Activated CD4-positive, alpha-beta T cell treated with anti-CD3 and anti-CD28 coated beads, Interleukin-2, amount 10 ng/mL, durations not matched to agents 24 days and 14 days (primary cell): ENCODE measurements at regions not wholly inside any gene's neighbourhood (a gene's known extent, or its start where the extent isn't known, plus 50 kb on each side); places are given as distances from the start of the nearest gene placed in this dataset.

Experiments used
- DNase-seq: peaks from one replicate; pipeline ENCODE4 v3.0.0; 2022
- H3K27ac Mint-ChIP-seq: one replicate; pipeline ENCODE4 v1.8.0; 2022; ENCODE audit warnings: mild to moderate bottlenecking, mixed read lengths
- H3K27me3 Mint-ChIP-seq: one replicate; pipeline ENCODE4 v1.8.0; 2022; ENCODE audit warnings: mixed read lengths
- H3K36me3 Mint-ChIP-seq: one replicate; pipeline ENCODE4 v1.8.0; 2022; ENCODE audit warnings: low read depth, mild to moderate bottlenecking, mixed read lengths
- H3K4me1 Mint-ChIP-seq: one replicate; pipeline ENCODE4 v1.8.0; 2021; ENCODE audit warnings: mixed read lengths
- H3K4me3 Mint-ChIP-seq: one replicate; pipeline ENCODE4 v1.8.0; 2022; ENCODE audit warnings: mild to moderate bottlenecking, moderate library complexity, mixed read lengths
- H3K9me3 Mint-ChIP-seq: one replicate; pipeline ENCODE4 v1.8.0; 2021; ENCODE audit warnings: mixed read lengths
- intact Hi-C: fragments of 100-400 bp; cut with micrococcal nuclease; formaldehyde crosslinking; loops from one replicate; pipeline ENCODE4 v1.15.1; 2023

- H3K4me1 Mint-ChIP-seq: no peaks in the 10 kb centered on the region
- H3K4me3 Mint-ChIP-seq: no peak overlapping the region
- no peaks in the 10 kb centered on the region for H3K36me3 Mint-ChIP-seq
These were observed 1019.3 kb upstream of the ADGRB3 start for GRCh38 chr6:67615796-67616195.

GRCh38 chr6:67608099-67608749 is 1026.9 kb upstream of the ADGRB3 start:
- H3K27me3 Mint-ChIP-seq: no peaks in the 10 kb centered on the region
- H3K4me1 Mint-ChIP-seq: no peaks in the 10 kb centered on the region
- no peak overlapping the region for H3K27ac Mint-ChIP-seq
- no peaks in the 10 kb centered on the region for H3K9me3 Mint-ChIP-seq
- DNase-seq: no peak
- no peak overlapping the region for H3K4me3 Mint-ChIP-seq
- intact Hi-C loops: no loop called here
- no peaks in the 10 kb centered on the region for H3K36me3 Mint-ChIP-seq

More at GRCh38 chr6:67615796-67616195, 1019.3 kb upstream of the ADGRB3 start:
- no peaks in the 10 kb centered on the region for H3K9me3 Mint-ChIP-seq
- no peaks in the 10 kb centered on the region for H3K27me3 Mint-ChIP-seq
- H3K27ac Mint-ChIP-seq: no peak overlapping the region
- intact Hi-C loops: no loop called here
- no peak for DNase-seq

- no peaks in the 10 kb centered on the region for H3K9me3 Mint-ChIP-seq
- no peak for DNase-seq
- H3K4me1 Mint-ChIP-seq: no peaks in the 10 kb centered on the region
- intact Hi-C loops: no loop called here
- H3K4me3 Mint-ChIP-seq: no peak overlapping the region
- H3K27me3 Mint-ChIP-seq: no peaks in the 10 kb centered on the region
- H3K36me3 Mint-ChIP-seq: no peaks in the 10 kb centered on the region
- no peak overlapping the region for H3K27ac Mint-ChIP-seq
These were observed 1027.9 kb upstream of the ADGRB3 start for GRCh38 chr6:67606906-67607828.

GRCh38 chr6:67594366-67594765 is 1040.7 kb upstream of the ADGRB3 start:
- intact Hi-C loops: no loop called here
- no peaks in the 10 kb centered on the region for H3K9me3 Mint-ChIP-seq
- no peak overlapping the region for H3K4me3 Mint-ChIP-seq
- DNase-seq: no peak
- no peaks in the 10 kb centered on the region for H3K36me3 Mint-ChIP-seq
- H3K4me1 Mint-ChIP-seq: no peaks in the 10 kb centered on the region
- no peak overlapping the region for H3K27ac Mint-ChIP-seq
- H3K27me3 Mint-ChIP-seq: no peaks in the 10 kb centered on the region

- Mint-ChIP-seq H3K4me3 (no peak overlapping the region), H3K27ac (no peak overlapping the region), H3K27me3 (no peaks in the 10 kb centered on the region), H3K4me1 (no peaks in the 10 kb centered on the region), H3K36me3 (no peaks in the 10 kb centered on the region), H3K9me3 (no peaks in the 10 kb centered on the region)
- DNase-seq: no peak
- intact Hi-C loops: no loop called here
These were observed 1041.8 kb upstream of the ADGRB3 start for GRCh38 chr6:67593247-67593646.

GRCh38 chr6:67591910-67592309 is 1043.2 kb upstream of the ADGRB3 start:
- no peaks in the 10 kb centered on the region for H3K9me3 Mint-ChIP-seq
- H3K4me3 Mint-ChIP-seq: no peak overlapping the region
- H3K27me3 Mint-ChIP-seq: no peaks in the 10 kb centered on the region
- H3K4me1 Mint-ChIP-seq: no peaks in the 10 kb centered on the region
- no peak overlapping the region for H3K27ac Mint-ChIP-seq
- intact Hi-C loops: no loop called here
- no peaks in the 10 kb centered on the region for H3K36me3 Mint-ChIP-seq
- no peak for DNase-seq

GRCh38 chr6:67567842-67568241 is 1067.2 kb upstream of the ADGRB3 start:
- H3K27me3 Mint-ChIP-seq: no peaks in the 10 kb centered on the region
- H3K4me3 Mint-ChIP-seq: no peak overlapping the region
- no peaks in the 10 kb centered on the region for H3K4me1 Mint-ChIP-seq
- DNase-seq: no peak
- no peaks in the 10 kb centered on the region for H3K36me3 Mint-ChIP-seq
- H3K9me3 Mint-ChIP-seq: no peaks in the 10 kb centered on the region
- intact Hi-C loops: no loop called here
- H3K27ac Mint-ChIP-seq: no peak overlapping the region

- no peaks in the 10 kb centered on the region for H3K27me3 Mint-ChIP-seq
- intact Hi-C loops: no loop called here
- peaks cover 3% of the 10 kb centered on the region for H3K9me3 Mint-ChIP-seq
- DNase-seq: no peak
- no peak overlapping the region for H3K4me3 Mint-ChIP-seq
- H3K4me1 Mint-ChIP-seq: no peaks in the 10 kb centered on the region
- no peaks in the 10 kb centered on the region for H3K36me3 Mint-ChIP-seq
- H3K27ac Mint-ChIP-seq: no peak overlapping the region
These were observed 1071.4 kb upstream of the ADGRB3 start for GRCh38 chr6:67563671-67564070.

- Mint-ChIP-seq H3K4me3 (no peak overlapping the region), H3K9me3 (peaks cover 3% of the 10 kb centered on the region), H3K27me3 (no peaks in the 10 kb centered on the region), H3K4me1 (no peaks in the 10 kb centered on the region), H3K36me3 (no peaks in the 10 kb centered on the region), H3K27ac (no peak overlapping the region)
- DNase-seq: no peak
- intact Hi-C loops: no loop called here
These were observed 1075.0 kb upstream of the ADGRB3 start for GRCh38 chr6:67560068-67560467.

GRCh38 chr6:67558985-67559384 is 1076.1 kb upstream of the ADGRB3 start:
- Mint-ChIP-seq H3K4me3 (no peak overlapping the region), H3K9me3 (peaks cover 3% of the 10 kb centered on the region), H3K36me3 (no peaks in the 10 kb centered on the region), H3K27ac (no peak overlapping the region), H3K4me1 (no peaks in the 10 kb centered on the region), H3K27me3 (no peaks in the 10 kb centered on the region)
- no peak for DNase-seq
- intact Hi-C loops: no loop called here

- H3K4me3 Mint-ChIP-seq: no peak overlapping the region
- intact Hi-C loops: no loop called here
- no peak overlapping the region for H3K27ac Mint-ChIP-seq
- H3K4me1 Mint-ChIP-seq: no peaks in the 10 kb centered on the region
- no peaks in the 10 kb centered on the region for H3K36me3 Mint-ChIP-seq
- no peak for DNase-seq
- no peaks in the 10 kb centered on the region for H3K9me3 Mint-ChIP-seq
- no peaks in the 10 kb centered on the region for H3K27me3 Mint-ChIP-seq
These were observed 1090.1 kb upstream of the ADGRB3 start for GRCh38 chr6:67544851-67545452.

- Mint-ChIP-seq H3K27ac (no peak overlapping the region), H3K9me3 (no peaks in the 10 kb centered on the region), H3K36me3 (no peaks in the 10 kb centered on the region), H3K27me3 (no peaks in the 10 kb centered on the region), H3K4me3 (no peak overlapping the region), H3K4me1 (no peaks in the 10 kb centered on the region)
- intact Hi-C loops: no loop called here
- no peak for DNase-seq
These were observed 1093.5 kb upstream of the ADGRB3 start for GRCh38 chr6:67541586-67541985.

GRCh38 chr6:67538032-67538431 is 1097.0 kb upstream of the ADGRB3 start:
- Mint-ChIP-seq H3K27me3 (no peaks in the 10 kb centered on the region), H3K36me3 (no peaks in the 10 kb centered on the region), H3K4me3 (no peak overlapping the region), H3K9me3 (no peaks in the 10 kb centered on the region), H3K4me1 (no peaks in the 10 kb centered on the region), H3K27ac (no peak overlapping the region)
- DNase-seq: no peak
- intact Hi-C loops: no loop called here

GRCh38 chr6:67535946-67536345 is 1099.1 kb upstream of the ADGRB3 start:
- Mint-ChIP-seq H3K4me1 (no peaks in the 10 kb centered on the region), H3K27ac (no peak overlapping the region), H3K4me3 (no peak overlapping the region), H3K36me3 (no peaks in the 10 kb centered on the region), H3K9me3 (no peaks in the 10 kb centered on the region), H3K27me3 (no peaks in the 10 kb centered on the region)
- DNase-seq: no peak
- intact Hi-C loops: no loop called here
